GM12878 (cell line): ENCODE measurements at regions not wholly inside any gene's neighbourhood (a gene's known extent, or its start where the extent isn't known, plus 50 kb on each side); places are given as distances from the start of the nearest gene placed in this dataset.

ENCODE experiments used
- ATAC-seq: fragments of 200-7000 bp; cut with Tn5 transposase; 3 replicates; pipeline ENCODE4 v1.9.1; 2020; ENCODE audit warnings: mild to moderate bottlenecking, moderate library complexity
- BruUV-seq: library from RNA; stranded (reverse); fragments of 400-500 nt; replicated peaks from 2 replicates; lab custom pipeline; 2021; lab: Mats Ljungman, UMichigan
- CTCF ChIA-PET: fragments of 300-600 bp; sonication (Branson Sonifier 250); formaldehyde crosslinking; extraction: SDS; loops from one replicate; lab custom pipeline; 2021; ENCODE audit warnings: inconsistent platforms; lab: Yijun Ruan, JAX
- POLR2A ChIA-PET: fragments of 350-600 bp; formaldehyde crosslinking; extraction: SDS; loops from one replicate; lab custom pipeline; 2021; ENCODE audit warnings: inconsistent platforms; lab: Charles Lee
- RAD21 ChIA-PET: fragments of 300-600 bp; sonication (Branson Sonifier 250); formaldehyde crosslinking; loops from one replicate; lab custom pipeline; 2023; ENCODE audit warnings: antibody characterized with exemption; ENCODE audit not compliant: unreplicated experiment; lab: Charles Lee
- SMC1A ChIA-PET: fragments of 300-600 bp; sonication (Branson Sonifier 250); formaldehyde crosslinking; loops from one replicate; lab custom pipeline; 2023; ENCODE audit not compliant: unreplicated experiment, uncharacterized antibody; lab: Charles Lee
- DNase-seq: peaks from one replicate; pipeline ENCODE4 v3.0.0-alpha.2; 2011; ENCODE audit warnings: low read depth, low spot score
- FAIRE-seq: peaks from 3 replicates; lab custom pipeline; 2011; peaks lifted over from hg19 to GRCh38; lab: Jason Lieb, UNC
- H2AFZ ChIP-seq: 2 replicates; pipeline ENCODE4 v1.6.0; 2011; ENCODE audit warnings: low read depth, low read length, control low read depth; ENCODE audit not compliant: control insufficient read depth
- H3K27ac ChIP-seq: 2 replicates; pipeline ENCODE4 v1.5.1; 2011; ENCODE audit warnings: control low read depth; ENCODE audit not compliant: control insufficient read depth, insufficient read depth
- H3K27me3 ChIP-seq, 2 experiments: replicated peaks in 1 of 2; 2 replicates each; pipeline versions ENCODE4 v1.6.0 to v1.6.1; 2011; ENCODE audit warnings: low read length in 1 of 2; ENCODE audit not compliant: control insufficient read depth in 2 of 2, insufficient read depth in 2 of 2
- H3K36me3 ChIP-seq, 2 experiments: 2 replicates each; pipeline ENCODE4 v1.5.1; 2011; ENCODE audit warnings: low read length in 1 of 2; ENCODE audit not compliant: control insufficient read depth in 2 of 2, insufficient read depth in 2 of 2
- H3K4me1 ChIP-seq: 2 replicates; pipeline ENCODE4 v1.6.1; 2011; ENCODE audit warnings: mild to moderate bottlenecking, low read length, moderate library complexity, mixed read lengths; ENCODE audit not compliant: control insufficient read depth, insufficient read depth
- H3K4me2 ChIP-seq: 2 replicates; pipeline ENCODE4 v1.6.0; 2011; ENCODE audit warnings: control low read depth; ENCODE audit not compliant: control insufficient read depth, insufficient read depth
- H3K4me3 ChIP-seq: fragments of 200-600 bp; sonication (generic); 2 replicates; pipeline ENCODE4 v1.5.1; 2016
- H3K79me2 ChIP-seq: 2 replicates; pipeline ENCODE4 v1.6.0; 2011; ENCODE audit warnings: low read length; ENCODE audit not compliant: control insufficient read depth, insufficient read depth
- H3K9ac ChIP-seq: 2 replicates; pipeline ENCODE4 v1.8.0; 2011; ENCODE audit warnings: low read length, control low read depth, mixed read lengths; ENCODE audit not compliant: control insufficient read depth, insufficient read depth
- H3K9me3 ChIP-seq: replicated peaks from 3 replicates; pipeline ENCODE4 v1.5.1; 2011; ENCODE audit warnings: mild to moderate bottlenecking, low read length; ENCODE audit not compliant: control insufficient read depth, insufficient read depth
- H4K20me1 ChIP-seq: 2 replicates; pipeline ENCODE4 v1.6.0; 2011; ENCODE audit not compliant: control insufficient read depth, insufficient read depth
- ASH2L ChIP-seq: fragments of 300-600, 200-600 bp; sonication (generic); IDR thresholded peaks from 2 replicates; pipeline ENCODE4 v1.6.1; 2017; ENCODE audit warnings: low read depth, mild to moderate bottlenecking, borderline replicate concordance
- CBX5 ChIP-seq: sonication (generic); IDR thresholded peaks from 2 replicates; pipeline ENCODE4 v1.6.1; 2016; ENCODE audit warnings: low read depth, moderate library complexity, mild to moderate bottlenecking, inconsistent platforms
- CHD4 ChIP-seq: fragments of 200-600 bp; sonication (generic); IDR thresholded peaks from 2 replicates; pipeline ENCODE4 v1.6.1; 2016; ENCODE audit warnings: mild to moderate bottlenecking
- IKZF2 ChIP-seq, 2 experiments: fragments of 450-650 bp; IDR thresholded peaks; 2 replicates each; pipeline ENCODE4 v1.6.1; 2017; ENCODE audit warnings: mild to moderate bottlenecking in 2 of 2, moderate library complexity in 2 of 2
- RUNX3 ChIP-seq: IDR thresholded peaks from 2 replicates; pipeline ENCODE4 v1.6.1; 2012; ENCODE audit warnings: low read length, inconsistent platforms
- SP1 ChIP-seq: IDR thresholded peaks from one replicate; pipeline ENCODE4 v1.6.1; 2011; ENCODE audit warnings: low read depth, low read length
- SREBF1 ChIP-seq: IDR thresholded peaks from 2 replicates; pipeline ENCODE4 v1.6.1; 2012; ENCODE audit warnings: mild to moderate bottlenecking, low read length
- STAT1 ChIP-seq: fragments of 450-650 bp; conservative IDR thresholded peaks from 2 replicates; pipeline ENCODE4 v1.6.1; 2014; ENCODE audit warnings: antibody characterized with exemption, mild to moderate bottlenecking
- TAF1 ChIP-seq: IDR thresholded peaks from 2 replicates; pipeline ENCODE4 v1.6.1; 2011; ENCODE audit warnings: mild to moderate bottlenecking, low read depth, low read length, borderline replicate concordance
- TCF7 ChIP-seq: IDR thresholded peaks from 2 replicates; pipeline ENCODE4 v1.6.1; 2014; ENCODE audit warnings: antibody characterized with exemption, borderline replicate concordance
- WRNIP1 ChIP-seq: IDR thresholded peaks from 2 replicates; pipeline ENCODE4 v1.6.1; 2011; ENCODE audit warnings: low read depth, low read length, improper control_type of control experiment, borderline replicate concordance
- WGBS: methylation state at CpG from one replicate; pipeline ENCODE4 v1.1.6; 2016; ENCODE audit warnings: low lambda C conversion rate; ENCODE audit not compliant: insufficient replicate concordance, insufficient coverage; ENCODE audit errors: missing lambda C conversion rate; 5-methylcytosine and 5-hydroxymethylcytosine counted together
- in situ Hi-C: fragments of 300-500 bp; cut with MboI; formaldehyde crosslinking; loops from 9 replicates; pipeline ENCODE4 v1.14.3; 2018; ENCODE audit warnings: mixed read lengths
- intact Hi-C: fragments of 100-400 bp; cut with micrococcal nuclease; formaldehyde crosslinking; loops from one replicate; pipeline ENCODE4 v1.14.2; 2022; ENCODE audit not compliant: unreplicated experiment
- TF ChIP-seq, protein P1 (sequence below): IDR thresholded peaks from 2 replicates; pipeline ENCODE4 v1.6.1; 2012; ENCODE audit warnings: low read length, inconsistent platforms
- TF ChIP-seq, protein P2 (sequence below): IDR thresholded peaks from 2 replicates; pipeline ENCODE4 v1.6.1; 2012; ENCODE audit warnings: low read depth, low read length, improper control_type of control experiment
- TF ChIP-seq, protein P3 (sequence below): fragments of 450-650 bp; conservative IDR thresholded peaks from 2 replicates; pipeline ENCODE4 v1.6.1; 2017; ENCODE audit warnings: mild to moderate bottlenecking, moderate library complexity

- H3K4me2 ChIP-seq: no peak overlapping the region
- no peaks in the 10 kb centered on the region for H3K36me3 ChIP-seq
- H3K27ac ChIP-seq: no peak overlapping the region
- TF ChIP-seq SREBF1: no peak
- peak; percentile 12; the same call in 1 of the 2 replicates for TF ChIP-seq RUNX3
- DNase-seq (no peak), FAIRE-seq (no peak), ATAC-seq (no peak)
- POLR2A ChIA-PET: no interaction called here
- RAD21 ChIA-PET: interaction anchor here (2.4 kb wide), 1 partner anchor 29 kb away, joined by 9 read pairs; no protein-coding TSS in a partner anchor
- H4K20me1 ChIP-seq: no peaks in the 10 kb centered on the region
- no peaks in the 10 kb centered on the region for H3K9me3 ChIP-seq
- SMC1A ChIA-PET: interaction anchor here (1.5 kb wide), 1 partner anchor 11 kb away, joined by 4 read pairs; no protein-coding TSS in a partner anchor
- no peak overlapping the region for H3K4me3 ChIP-seq
- H3K9ac ChIP-seq: no peak overlapping the region
- in situ Hi-C loops (no loop called here), intact Hi-C loops (no loop called here)
- no TSS peak for BruUV-seq
- H2AFZ ChIP-seq: no peak overlapping the region
- no peaks in the 10 kb centered on the region for H3K79me2 ChIP-seq
- WGBS: 60% methylated on average over 5 of the region's 5 CpGs
- H3K27me3 ChIP-seq: no peaks in the 10 kb centered on the region; a peak in 1 of 4 replicates
- H3K4me1 ChIP-seq: peaks cover 20% of the 10 kb centered on the region
- CTCF ChIA-PET: interaction anchor here (0.6 to 1.5 kb wide), 2 partner anchors 29 to 163 kb away, joined by 4 read pairs; no protein-coding TSS in a partner anchor
Measured at GRCh38 chr1:181396171-181396670, 87.1 kb upstream of the CACNA1E start.

- CTCF ChIA-PET: interaction anchor here (0.6 to 1.5 kb wide), 3 partner anchors 28 to 163 kb away, joined by 4 read pairs; no protein-coding TSS in a partner anchor
- BruUV-seq: no TSS peak
- RAD21 ChIA-PET: interaction anchor here (2.4 kb wide), 1 partner anchor 28 kb away, joined by 9 read pairs; no protein-coding TSS in a partner anchor
- Histone ChIP-seq H3K36me3 (no peaks in the 10 kb centered on the region), H3K4me2 (no peak overlapping the region), H3K27me3 (no peaks in the 10 kb centered on the region), H3K27ac (no peak overlapping the region), H2AFZ (no peak overlapping the region), H3K4me1 (peaks cover 20% of the 10 kb centered on the region), H3K4me3 (no peak overlapping the region), H3K9me3 (no peaks in the 10 kb centered on the region), H3K79me2 (no peaks in the 10 kb centered on the region), H4K20me1 (no peaks in the 10 kb centered on the region), H3K9ac (no peak overlapping the region)
- SMC1A ChIA-PET: interaction anchor here (2.7 to 3.0 kb wide), 2 partner anchors 29 to 139 kb away, joined by 6 to 15 read pairs; no protein-coding TSS in a partner anchor
- no peak for ATAC-seq
- POLR2A ChIA-PET: no interaction called here
- WGBS: 58% methylated on average over 1 of the region's 1 CpG
- FAIRE-seq: no peak
- intact Hi-C loops (no loop called here), in situ Hi-C loops (no loop called here)
- no peak for DNase-seq
- TF ChIP-seq, protein P1, sequence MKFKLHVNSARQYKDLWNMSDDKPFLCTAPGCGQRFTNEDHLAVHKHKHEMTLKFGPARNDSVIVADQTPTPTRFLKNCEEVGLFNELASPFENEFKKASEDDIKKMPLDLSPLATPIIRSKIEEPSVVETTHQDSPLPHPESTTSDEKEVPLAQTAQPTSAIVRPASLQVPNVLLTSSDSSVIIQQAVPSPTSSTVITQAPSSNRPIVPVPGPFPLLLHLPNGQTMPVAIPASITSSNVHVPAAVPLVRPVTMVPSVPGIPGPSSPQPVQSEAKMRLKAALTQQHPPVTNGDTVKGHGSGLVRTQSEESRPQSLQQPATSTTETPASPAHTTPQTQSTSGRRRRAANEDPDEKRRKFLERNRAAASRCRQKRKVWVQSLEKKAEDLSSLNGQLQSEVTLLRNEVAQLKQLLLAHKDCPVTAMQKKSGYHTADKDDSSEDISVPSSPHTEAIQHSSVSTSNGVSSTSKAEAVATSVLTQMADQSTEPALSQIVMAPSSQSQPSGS: no peak
- no peak for TF ChIP-seq CBX5
- TF ChIP-seq WRNIP1: no peak
- no peak for TF ChIP-seq TAF1
- TF ChIP-seq, protein P2, sequence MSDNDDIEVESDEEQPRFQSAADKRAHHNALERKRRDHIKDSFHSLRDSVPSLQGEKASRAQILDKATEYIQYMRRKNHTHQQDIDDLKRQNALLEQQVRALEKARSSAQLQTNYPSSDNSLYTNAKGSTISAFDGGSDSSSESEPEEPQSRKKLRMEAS: no peak
- TF ChIP-seq ASH2L: no peak
- TF ChIP-seq TCF7: no peak
- no peak for TF ChIP-seq CHD4
- TF ChIP-seq, protein P3, sequence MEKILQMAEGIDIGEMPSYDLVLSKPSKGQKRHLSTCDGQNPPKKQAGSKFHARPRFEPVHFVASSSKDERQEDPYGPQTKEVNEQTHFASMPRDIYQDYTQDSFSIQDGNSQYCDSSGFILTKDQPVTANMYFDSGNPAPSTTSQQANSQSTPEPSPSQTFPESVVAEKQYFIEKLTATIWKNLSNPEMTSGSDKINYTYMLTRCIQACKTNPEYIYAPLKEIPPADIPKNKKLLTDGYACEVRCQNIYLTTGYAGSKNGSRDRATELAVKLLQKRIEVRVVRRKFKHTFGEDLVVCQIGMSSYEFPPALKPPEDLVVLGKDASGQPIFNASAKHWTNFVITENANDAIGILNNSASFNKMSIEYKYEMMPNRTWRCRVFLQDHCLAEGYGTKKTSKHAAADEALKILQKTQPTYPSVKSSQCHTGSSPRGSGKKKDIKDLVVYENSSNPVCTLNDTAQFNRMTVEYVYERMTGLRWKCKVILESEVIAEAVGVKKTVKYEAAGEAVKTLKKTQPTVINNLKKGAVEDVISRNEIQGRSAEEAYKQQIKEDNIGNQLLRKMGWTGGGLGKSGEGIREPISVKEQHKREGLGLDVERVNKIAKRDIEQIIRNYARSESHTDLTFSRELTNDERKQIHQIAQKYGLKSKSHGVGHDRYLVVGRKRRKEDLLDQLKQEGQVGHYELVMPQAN: no peak
- TF ChIP-seq SP1: no peak
- TF ChIP-seq STAT1: no peak
- no peak for TF ChIP-seq IKZF2 (IDR thresholded peaks at IDR 0.05)
Measured at GRCh38 chr1:181396811-181397210, 86.5 kb upstream of the CACNA1E start.
